ENCODE measurements at regions not wholly inside any gene's neighbourhood (a gene's known extent, or its start where the extent isn't known, plus 50 kb on each side); places are given as distances from the start of the nearest gene placed in this dataset.

DNA sequence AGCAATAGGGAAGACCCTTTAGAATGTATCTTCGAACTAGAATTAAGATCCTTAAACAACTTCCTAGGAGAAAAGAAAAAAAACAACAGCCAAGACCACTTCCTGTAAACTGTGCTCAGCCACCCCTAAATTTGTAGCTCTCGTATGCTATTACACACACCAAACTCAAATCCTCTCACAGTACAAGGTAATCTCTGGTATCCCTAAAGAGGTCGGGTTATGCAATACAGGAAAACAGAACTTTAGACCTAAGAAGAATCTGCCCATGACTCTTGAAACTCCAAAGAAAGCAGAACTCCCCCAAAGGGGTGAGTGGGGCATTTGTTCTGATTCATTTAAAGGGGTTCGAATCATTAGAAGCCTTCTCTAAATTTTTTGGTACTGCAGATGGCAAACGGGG lies 170.9 kb upstream of the CASK start:
- DNase-seq (ENCODE audit: low spot score) = no peak

GRCh38 chrX:42093756-42094155 lies 170.4 kb upstream of the CASK start:
- DNase-seq (ENCODE audit: low spot score) = no peak

DNA sequence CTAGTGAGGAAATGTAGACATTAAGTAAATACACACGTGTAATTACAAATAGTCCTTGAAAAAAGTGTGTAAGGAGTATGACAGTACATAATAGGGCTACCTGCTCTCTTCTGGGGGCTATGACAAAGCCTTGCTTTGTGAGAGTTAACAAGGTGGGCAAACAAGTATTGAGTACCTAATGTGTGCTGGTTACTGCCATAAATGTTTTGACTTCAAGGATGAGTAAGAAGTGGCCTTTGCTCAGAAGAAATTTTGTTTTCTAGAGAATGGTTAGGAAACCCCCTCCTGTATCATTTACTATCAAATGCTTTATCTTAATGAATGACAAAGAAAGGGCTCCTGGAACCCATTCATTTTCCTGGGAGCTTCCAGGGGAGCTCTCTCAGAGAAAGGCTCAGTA lies 167.0 kb upstream of the CASK start:
- no peak for DNase-seq (ENCODE audit: low spot score)

DNA sequence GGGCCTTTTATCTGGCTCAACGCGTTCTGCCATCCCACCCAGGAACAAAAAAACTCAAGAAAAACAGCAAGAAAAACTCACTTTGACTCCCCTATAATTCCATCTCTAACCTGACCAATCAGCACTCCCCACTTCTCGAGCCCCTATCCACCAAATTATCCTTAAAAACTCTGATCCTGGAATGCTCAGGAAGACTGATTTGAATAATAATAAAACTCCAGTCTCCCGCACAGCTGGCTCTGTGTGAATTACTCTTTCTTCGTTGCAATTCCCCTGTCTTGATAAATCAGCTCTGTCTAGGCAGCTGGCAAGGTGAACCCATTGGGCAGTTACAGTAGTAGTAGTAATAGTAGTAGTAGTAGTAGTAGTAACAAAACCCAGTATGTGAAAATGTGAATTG lies 165.7 kb upstream of the CASK start:
- DNase-seq (ENCODE audit: low spot score) = no peak

DNA sequence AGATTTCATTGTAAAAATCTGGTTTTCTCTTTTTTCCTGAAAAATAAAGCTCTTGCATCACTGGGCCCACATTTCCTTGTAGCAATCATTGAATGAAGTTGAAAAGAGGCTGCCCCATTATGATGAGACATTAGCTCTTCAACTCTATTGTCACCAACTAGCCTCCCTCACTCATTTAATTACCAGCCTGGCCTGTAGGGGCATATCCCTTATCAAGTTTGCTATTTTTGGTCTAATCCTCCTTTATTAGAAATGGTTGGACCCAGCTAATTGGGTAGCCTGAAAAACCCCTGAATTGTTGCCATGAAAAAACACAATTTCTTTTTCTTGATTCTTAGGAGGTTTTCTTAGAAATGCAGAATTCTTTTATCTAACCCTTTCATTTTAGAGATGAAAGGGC lies 164.6 kb upstream of the CASK start:
- DNase-seq (ENCODE audit: low spot score) = no peak

- DNase-seq (ENCODE audit: low spot score) = no peak
Measured at GRCh38 chrX:42085836-42086235, 162.5 kb upstream of the CASK start.

- peak; percentile 3 for DNase-seq (ENCODE audit: low spot score)
Measured at GRCh38 chrX:42079968-42080367, 156.6 kb upstream of the CASK start.

DNA sequence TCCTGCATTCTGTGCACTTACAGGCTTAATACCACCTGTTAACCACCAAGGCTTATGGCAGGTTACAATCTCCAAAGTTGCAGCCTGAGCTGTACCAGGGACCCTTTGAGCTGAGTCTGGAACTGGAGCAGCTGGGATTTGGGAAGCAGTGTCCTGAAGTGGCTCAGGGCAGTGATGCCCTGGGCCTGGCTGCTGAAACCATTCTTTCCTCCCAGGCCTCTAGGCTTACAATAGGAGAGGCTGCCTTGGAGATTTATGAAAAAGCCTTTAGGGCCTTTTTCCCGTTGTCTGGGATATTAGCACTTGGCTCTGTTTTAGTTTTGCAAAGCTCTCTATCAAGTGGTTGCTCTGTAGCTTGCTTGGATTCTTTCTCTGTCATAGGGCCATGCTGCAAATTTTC lies 154.3 kb upstream of the CASK start:
- peak; percentile 18 for DNase-seq (ENCODE audit: low spot score)

GRCh38 chrX:42075032-42075431 lies 151.7 kb upstream of the CASK start:
- no peak for DNase-seq (ENCODE audit: low spot score)

GRCh38 chrX:42073448-42073847 lies 150.1 kb upstream of the CASK start:
- DNase-seq (ENCODE audit: low spot score) = no peak

- DNase-seq (ENCODE audit: low spot score) = no peak
Measured at GRCh38 chrX:42070866-42071265, 147.5 kb upstream of the CASK start.

GRCh38 chrX:42054256-42054655 lies 130.9 kb upstream of the CASK start:
- DNase-seq (ENCODE audit: low spot score) = no peak

GRCh38 chrX:42050345-42050744 lies 127.0 kb upstream of the CASK start:
- no peak for DNase-seq (ENCODE audit: low spot score)

GRCh38 chrX:42047886-42048285 lies 124.5 kb upstream of the CASK start:
- no peak for DNase-seq (ENCODE audit: low spot score)

- DNase-seq (ENCODE audit: low spot score) = no peak
Measured at GRCh38 chrX:42028109-42028508, 104.8 kb upstream of the CASK start.

GRCh38 chrX:42027367-42028000 lies 104.1 kb upstream of the CASK start:
- DNase-seq (ENCODE audit: low spot score) = no peak

GRCh38 chrX:42025861-42026260 lies 102.5 kb upstream of the CASK start:
- DNase-seq (ENCODE audit: low spot score) = no peak

DNA sequence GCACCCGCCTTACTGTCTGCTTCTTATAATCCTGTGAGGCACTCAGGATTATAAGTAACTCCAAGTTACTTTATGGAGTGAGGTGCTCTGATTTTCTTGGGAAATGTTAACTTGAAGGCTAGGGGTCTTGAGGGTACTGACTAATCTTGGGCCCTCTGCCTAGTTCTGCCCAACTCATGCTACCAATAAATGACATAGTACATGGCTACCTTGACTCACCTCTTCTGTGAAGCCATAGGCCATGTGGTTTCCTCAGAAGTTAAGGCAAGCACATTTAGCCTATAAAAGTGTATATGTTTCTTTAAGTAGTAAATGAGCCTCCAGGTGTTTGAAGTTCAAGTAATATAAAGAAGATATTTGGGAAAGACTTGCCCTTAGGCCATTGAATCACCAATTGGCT lies 99.8 kb upstream of the CASK start:
- no peak for DNase-seq (ENCODE audit: low spot score)

DNA sequence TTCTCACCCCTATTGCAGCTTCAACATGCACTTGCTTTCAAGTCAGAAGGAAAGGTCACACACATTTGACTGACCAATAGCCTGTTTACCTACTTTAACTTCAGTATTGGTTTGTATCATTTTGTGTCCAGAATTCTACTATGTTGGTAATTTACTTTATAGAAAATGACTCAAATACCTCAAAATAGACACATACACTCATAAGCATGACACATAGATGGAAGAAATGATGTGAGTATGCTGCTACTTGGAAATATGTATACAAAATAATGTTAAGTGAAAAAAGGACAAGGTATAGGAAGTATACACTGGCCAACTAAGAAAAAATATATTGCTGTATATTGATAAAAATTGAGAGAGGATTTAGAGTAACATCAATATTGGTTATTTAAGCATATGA lies 98.8 kb upstream of the CASK start:
- no peak for DNase-seq (ENCODE audit: low spot score)

GRCh38 chrX:42021058-42021457 lies 97.7 kb upstream of the CASK start:
- DNase-seq (ENCODE audit: low spot score) = no peak

GRCh38 chrX:42020225-42020624 lies 96.9 kb upstream of the CASK start:
- DNase-seq (ENCODE audit: low spot score) = no peak

GRCh38 chrX:42017971-42018370 lies 94.6 kb upstream of the CASK start:
- DNase-seq (ENCODE audit: low spot score) = no peak

- no peak for DNase-seq (ENCODE audit: low spot score)
Measured at GRCh38 chrX:42000836-42001235, 77.5 kb upstream of the CASK start.

- DNase-seq (ENCODE audit: low spot score) = no peak
Measured at GRCh38 chrX:41984628-41985027, 61.3 kb upstream of the CASK start.

DNA sequence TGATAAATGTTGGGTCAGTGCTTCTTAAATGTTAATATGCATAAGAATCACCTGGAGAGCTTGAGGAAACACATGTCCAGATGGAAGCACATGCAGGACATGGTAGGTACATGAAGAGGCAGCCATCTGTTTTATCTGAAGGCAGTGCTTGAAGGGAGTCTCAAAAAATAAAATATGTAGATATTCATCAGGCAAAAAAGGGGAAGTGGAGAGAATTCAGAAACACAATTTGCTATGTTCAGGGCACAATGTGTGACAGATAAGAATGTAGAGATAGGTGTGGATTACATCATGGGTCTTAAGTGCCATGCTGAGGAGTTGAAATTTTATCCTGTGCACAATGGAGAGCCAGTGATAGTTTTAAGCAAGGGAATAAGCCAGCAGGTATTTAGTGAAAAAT lies 59.6 kb upstream of the CASK start:
- DNase-seq (ENCODE audit: low spot score) = no peak

Measured in globus pallidus (tissue), 1 donor.